Heart right ventricle (tissue), 16 donors: ENCODE measurements at regions not wholly inside any gene's neighbourhood (a gene's known extent, or its start where the extent isn't known, plus 50 kb on each side); places are given as distances from the start of the nearest gene placed in this dataset.

Source experiments
- ATAC-seq, 8 donors: fragments of 200-7000 bp; cut with Tn5 transposase; one replicate each; pipeline ENCODE4 v1.9.1; 2020; ENCODE audit warnings: mild to moderate bottlenecking in 8 of 8, moderate library complexity in 8 of 8, moderate number of reproducible peaks in 1 of 8
- DNase-seq, 2 donors: peaks; one replicate each; pipeline ENCODE4 v3.0.0-alpha.2; 2020
- H3K27ac ChIP-seq, 10 donors: fragments of 200-600 bp; sonication (generic) in 2 of 10; one replicate each; pipeline versions ENCODE4 v1.5.0 to v1.8.0; 2020 to 2022; ENCODE audit warnings: mild to moderate bottlenecking in 3 of 10
- H3K27me3 ChIP-seq, 7 donors: fragments of 200-600 bp; one replicate each; pipeline ENCODE4 v1.8.0; 2021 to 2022; ENCODE audit warnings: mild to moderate bottlenecking in 2 of 7
- H3K36me3 ChIP-seq, 9 donors: fragments of 200-600 bp; sonication (generic) in 1 of 9; one replicate each; pipeline versions ENCODE4 v1.5.0 to v1.8.0; 2020 to 2022; ENCODE audit warnings: mild to moderate bottlenecking in 2 of 9
- H3K4me1 ChIP-seq, 9 donors: fragments of 200-600 bp; sonication (generic) in 1 of 9; one replicate each; pipeline versions ENCODE4 v1.5.0 to v1.8.0; 2020 to 2022; ENCODE audit warnings: mild to moderate bottlenecking in 4 of 9
- H3K4me3 ChIP-seq, 10 donors: fragments of 200-600 bp; sonication (generic) in 2 of 10; one replicate each; pipeline versions ENCODE4 v1.5.0 to v1.8.0; 2020 to 2022; ENCODE audit warnings: mild to moderate bottlenecking in 7 of 10, moderate library complexity in 2 of 10
- H3K9me3 ChIP-seq, 11 donors: fragments of 200-600 bp in 10 of 11; sonication (generic) in 2 of 11; one replicate each; pipeline versions ENCODE4 v1.5.0 to v1.8.0; 2013 to 2022; ENCODE audit warnings: mild to moderate bottlenecking in 2 of 11, control low read depth in 1 of 11, moderate library complexity in 1 of 11
- CTCF ChIP-seq, 9 donors: fragments of 200-600 bp; sonication (generic) in 2 of 9; IDR thresholded peaks; one replicate each; pipeline versions ENCODE4 v1.5.0 to v1.8.0; 2021 to 2022; ENCODE audit warnings: antibody characterized with exemption in 9 of 9, mild to moderate bottlenecking in 5 of 9, moderate library complexity in 1 of 9
- WGBS, 2 donors: extraction: QIAGEN DNeasy Blood & Tissue Kit; methylation state at CpG; one replicate each; pipeline ENCODE4 v1.1.7; 2013; ENCODE audit warnings: inconsistent platforms in 1 of 2; 5-methylcytosine and 5-hydroxymethylcytosine counted together
- intact Hi-C, 10 donors: fragments of 100-400 bp; cut with DNase I; formaldehyde crosslinking; loops; one replicate each; pipeline versions ENCODE4 v1.11.1 to v1.14.2; 2022
- donor health status: Arrhythmogenic right ventricular cardiomyopathy.
- donor health status: ischemic (EF 13 %, LVEDD 7.1; RV severe dilation, severe dysfunction).
- donor health status: healthy with polysubstance abuse.
- donor health status: DM: no; HTN: yes; CAD: no.
- donor health status: DM: no; HTN: no; CAD: no.
- donor health status: ischemic (EF 25% LVEDD 6.9; RV normal size, moderate dysfunction).
- donor health status: ischemic (EF 25% LVEDD 5.7; RV mildly dilated, moderate dysfunction).
- donor health status: healthy.
- donor health status: DM: yes; HTN: yes; CAD: no.
- donor health status: Ischemic cardiomyopathy.
- donor health status: ischemic (EF 35%, LVEDD 5.7; RV mildly dilated, moderate dysfunction).
- donor health status: nonischemic (EF 11% LVEDD 7.7; RV severe dilation, severe dysfunction).
- donor health status: DM: yes; HTN: yes; CAD: no.
- donor health status: PGD.
- donor health status: ischemic (EF 29% LVEDD 5.4; RV normal size, mild dysfunction).
- donor health status: nonischemic (EF 23%, LVEDD 6.1; RV moderate dilation, normal function).

- H3K27me3 ChIP-seq, result peaks cover 0 to 4% (median 0%) of the 10 kb centered on the region in 7 donors
- intact Hi-C loops, result no loop called here
- no peak for TF ChIP-seq CTCF (IDR thresholded peaks at IDR 0.05)
- ATAC-seq, result no peak
- H3K36me3 ChIP-seq, result no peaks in the 10 kb centered on the region
- WGBS, 2 donors, result 76 to 82% methylated on average over 3 of the region's 3 CpGs
- peaks cover 0 to 8% (median 0%) of the 10 kb centered on the region in 9 donors for H3K4me1 ChIP-seq
- H3K27ac ChIP-seq, result no peak overlapping the region
- peaks cover 0 to 3% (median 0%) of the 10 kb centered on the region in 11 donors for H3K9me3 ChIP-seq
- no peak for DNase-seq
- no peak overlapping the region for H3K4me3 ChIP-seq
Measured at GRCh38 chr2:147641651-147642050, 203.2 kb upstream of the ACVR2A start.

- no peak overlapping the region for H3K27ac ChIP-seq
- ATAC-seq (no peak), DNase-seq (no peak)
- H3K4me1 ChIP-seq, result peaks cover 0 to 18% (median 0%) of the 10 kb centered on the region in 9 donors
- H3K4me3 ChIP-seq, result no peak overlapping the region
- no peaks in the 10 kb centered on the region for H3K36me3 ChIP-seq
- 70 to 73% methylated on average over 2 of the region's 2 CpGs for WGBS, 2 donors
- intact Hi-C loops, result no loop called here
- H3K9me3 ChIP-seq, result peaks cover 0 to 3% (median 0%) of the 10 kb centered on the region in 11 donors
- H3K27me3 ChIP-seq, result peaks cover 0 to 4% (median 0%) of the 10 kb centered on the region in 7 donors
- no peak for TF ChIP-seq CTCF (IDR thresholded peaks at IDR 0.05)
Measured at GRCh38 chr2:147639891-147640290, 204.9 kb upstream of the ACVR2A start.

GRCh38 chr2:147639386-147639785, 205.4 kb upstream of the ACVR2A start:
- Histone ChIP-seq H3K4me1 (peaks cover 0 to 18% (median 0%) of the 10 kb centered on the region in 9 donors), H3K27me3 (peaks cover 0 to 4% (median 0%) of the 10 kb centered on the region in 7 donors), H3K27ac (no peak overlapping the region), H3K36me3 (no peaks in the 10 kb centered on the region), H3K4me3 (no peak overlapping the region), H3K9me3 (peaks cover 0 to 3% (median 0%) of the 10 kb centered on the region in 11 donors)
- WGBS, 2 donors, result 92 to 94% methylated on average over 2 of the region's 2 CpGs
- no peak for ATAC-seq
- DNase-seq, result no peak
- no peak for TF ChIP-seq CTCF (IDR thresholded peaks at IDR 0.05)
- intact Hi-C loops, result no loop called here

GRCh38 chr2:147636886-147637285, 207.9 kb upstream of the ACVR2A start:
- peaks cover 0 to 5% (median 0%) of the 10 kb centered on the region in 11 donors for H3K9me3 ChIP-seq
- H3K27ac ChIP-seq, result peak overlapping the region in 1 of 10 donors; percentile 36
- DNase-seq, result no peak
- H3K4me1 ChIP-seq, result peaks cover 0 to 25% (median 0%) of the 10 kb centered on the region in 9 donors
- intact Hi-C loops, result no loop called here
- no peak for ATAC-seq
- H3K27me3 ChIP-seq, result peaks cover 0 to 4% (median 0%) of the 10 kb centered on the region in 7 donors
- 51 to 52% methylated on average over 3 of the region's 3 CpGs for WGBS, 2 donors
- H3K4me3 ChIP-seq, result peak overlapping the region in 1 of 10 donors; percentile 12
- no peaks in the 10 kb centered on the region for H3K36me3 ChIP-seq
- TF ChIP-seq CTCF (IDR thresholded peaks at IDR 0.05), result no peak
